Thyroid gland (tissue), 4 donors: ENCODE measurements at regions not wholly inside any gene's neighbourhood (a gene's known extent, or its start where the extent isn't known, plus 50 kb on each side); places are given as distances from the start of the nearest gene placed in this dataset.
A peak's percentile ranks its signal among the peaks of the same experiment; 100 is the strongest.

Experiments
- DNase-seq, 2 donors: peaks; one replicate each; pipeline ENCODE4 v3.0.0-alpha.2; 2019
- H3K27ac ChIP-seq, 3 donors: fragments of 200-600 bp; sonication (generic); 1 replicate in 2 of 3; 2 replicates in 1 of 3; pipeline ENCODE4 v1.5.1; 2016 to 2019; ENCODE audit warnings: mild to moderate bottlenecking in 1 of 3, moderate library complexity in 1 of 3
- H3K27me3 ChIP-seq: fragments of 200-600 bp; sonication (generic); one replicate; pipeline ENCODE4 v1.5.1; 2019
- H3K36me3 ChIP-seq, 2 donors: fragments of 200-600 bp; sonication (generic); one replicate each; pipeline ENCODE4 v1.5.1; 2016 to 2019
- H3K4me1 ChIP-seq, 2 donors: fragments of 200-600 bp; sonication (generic); one replicate each; pipeline ENCODE4 v1.5.1; 2017 to 2019
- H3K4me3 ChIP-seq, 3 donors: fragments of 200-600 bp; sonication (generic); replicated peaks in 1 of 3; 1 replicate in 2 of 3; 2 replicates in 1 of 3; pipeline ENCODE4 v1.5.1; 2016; ENCODE audit warnings: mild to moderate bottlenecking in 1 of 3
- H3K9me3 ChIP-seq: fragments of 200-600 bp; sonication (generic); one replicate; pipeline ENCODE4 v1.5.1; 2017
- CTCF ChIP-seq, 6 experiments: fragments of 200-600 bp in 3 of 6; fragments of 450-650 bp in 3 of 6; sonication (generic) in 3 of 6; IDR thresholded peaks; one replicate each; pipeline ENCODE4 v1.5.1; 2016 to 2019; ENCODE audit warnings: antibody characterized with exemption in 6 of 6, mild to moderate bottlenecking in 2 of 6, inconsistent platforms in 1 of 6, moderate library complexity in 1 of 6
- POLR2A ChIP-seq, 2 donors: fragments of 450-650 bp; IDR thresholded peaks; one replicate each; pipeline ENCODE4 v1.6.1; 2017; ENCODE audit warnings: antibody characterized with exemption in 2 of 2, mild to moderate bottlenecking in 2 of 2, moderate library complexity in 1 of 2
- WGBS, 2 donors: methylation state at CpG; one replicate each; pipeline ENCODE4 v1.1.5; 2017; 5-methylcytosine and 5-hydroxymethylcytosine counted together
- intact Hi-C: fragments of 100-400 bp; cut with DNase I; formaldehyde crosslinking; loops from one replicate; pipeline ENCODE4 v1.15.1; 2023

GRCh38 chr9:115520646-115521045 is 402.7 kb upstream of the TNC start:
- DNase-seq, result no peak
- intact Hi-C loops, result no loop called here
- WGBS, 2 donors, result 56 to 58% methylated on average over 3 of the region's 3 CpGs
- Histone ChIP-seq H3K4me3 (no peak overlapping the region), H3K36me3 (no peaks in the 10 kb centered on the region), H3K27me3 (no peaks in the 10 kb centered on the region), H3K9me3 (no peaks in the 10 kb centered on the region), H3K4me1 (no peaks in the 10 kb centered on the region), H3K27ac (no peak overlapping the region)
- TF ChIP-seq POLR2A (IDR thresholded peaks at IDR 0.05) (no peak), CTCF (IDR thresholded peaks at IDR 0.05) (no peak)

GRCh38 chr9:115522912-115523311 is 405.0 kb upstream of the TNC start:
- Histone ChIP-seq H3K4me3 (no peak overlapping the region), H3K36me3 (no peaks in the 10 kb centered on the region), H3K27me3 (no peaks in the 10 kb centered on the region), H3K4me1 (no peaks in the 10 kb centered on the region), H3K9me3 (no peaks in the 10 kb centered on the region), H3K27ac (no peak overlapping the region)
- intact Hi-C loops, result no loop called here
- no peak for DNase-seq
- no peak for TF ChIP-seq CTCF (IDR thresholded peaks at IDR 0.05)
- TF ChIP-seq POLR2A (IDR thresholded peaks at IDR 0.05), result no peak
- WGBS, 2 donors, result 85 to 86% methylated on average over 3 of the region's 3 CpGs

GRCh38 chr9:115524453-115525059 is 406.6 kb upstream of the TNC start:
- DNase-seq, result no peak

GRCh38 chr9:115525111-115526058 is 407.4 kb upstream of the TNC start:
- H3K36me3 ChIP-seq, result no peaks in the 10 kb centered on the region
- no peaks in the 10 kb centered on the region for H3K27me3 ChIP-seq
- H3K27ac ChIP-seq, result no peak overlapping the region
- no peak for TF ChIP-seq CTCF (IDR thresholded peaks at IDR 0.05)
- WGBS, 2 donors, result 79 to 83% methylated on average over 7 of the region's 7 CpGs
- intact Hi-C loops, result no loop called here
- H3K9me3 ChIP-seq, result no peaks in the 10 kb centered on the region
- no peak overlapping the region for H3K4me3 ChIP-seq
- DNase-seq, result no peak
- H3K4me1 ChIP-seq, result no peaks in the 10 kb centered on the region

More at GRCh38 chr9:115524453-115525059, 406.6 kb upstream of the TNC start:
- Histone ChIP-seq H3K4me1 (no peaks in the 10 kb centered on the region), H3K27me3 (no peaks in the 10 kb centered on the region), H3K4me3 (no peak overlapping the region), H3K9me3 (no peaks in the 10 kb centered on the region), H3K36me3 (no peaks in the 10 kb centered on the region), H3K27ac (no peak overlapping the region)
- TF ChIP-seq CTCF (IDR thresholded peaks at IDR 0.05) (peak; percentile 14 to 63 (median 30)), POLR2A (IDR thresholded peaks at IDR 0.05) (no peak)
- WGBS, 2 donors, result 25 to 29% methylated on average over 3 of the region's 3 CpGs
- intact Hi-C loops, result no loop called here
